Lung (tissue), 11 donors: ENCODE measurements at regions not wholly inside any gene's neighbourhood (a gene's known extent, or its start where the extent isn't known, plus 50 kb on each side); places are given as distances from the start of the nearest gene placed in this dataset.
A peak's percentile ranks its signal among the peaks of the same experiment; 100 is the strongest.

Source experiments
- ATAC-seq: fragments of 200-7000 bp; cut with Tn5 transposase; one replicate; pipeline ENCODE4 v1.9.1; 2020; ENCODE audit warnings: moderate number of reproducible peaks; ENCODE audit not compliant: insufficient read depth, low FRiP score
- DNase-seq, 3 donors: peaks; one replicate each; pipeline ENCODE4 v3.0.0-alpha.2; 2013 to 2017
- H3K27ac ChIP-seq, 2 donors: one replicate each; pipeline ENCODE4 v1.5.1; 2013; ENCODE audit warnings: mild to moderate bottlenecking in 2 of 2, moderate library complexity in 2 of 2, control low read depth in 1 of 2, inconsistent platforms in 1 of 2, low read depth in 1 of 2, low read length in 1 of 2
- H3K27me3 ChIP-seq, 3 donors: one replicate each; pipeline ENCODE4 v1.5.1; 2013; ENCODE audit warnings: low read length in 2 of 3; ENCODE audit not compliant: control insufficient read depth in 3 of 3, insufficient read depth in 3 of 3
- H3K36me3 ChIP-seq, 4 donors: one replicate each; pipeline ENCODE4 v1.5.1; 2013; ENCODE audit warnings: low read length in 4 of 4, mild to moderate bottlenecking in 1 of 4, moderate library complexity in 1 of 4; ENCODE audit not compliant: control insufficient read depth in 4 of 4, insufficient read depth in 4 of 4
- H3K4me1 ChIP-seq, 5 donors: one replicate each; pipeline ENCODE4 v1.5.1; 2013; ENCODE audit warnings: low read length in 5 of 5, mild to moderate bottlenecking in 2 of 5, moderate library complexity in 1 of 5; ENCODE audit not compliant: control insufficient read depth in 5 of 5, insufficient read depth in 5 of 5
- H3K4me3 ChIP-seq: one replicate; pipeline ENCODE4 v1.5.1; 2013; ENCODE audit warnings: mild to moderate bottlenecking, control low read depth, moderate library complexity
- H3K9ac ChIP-seq, 2 donors: one replicate each; pipeline ENCODE4 v1.5.1; 2013; ENCODE audit warnings: low read length in 2 of 2, control low read depth in 1 of 2; ENCODE audit not compliant: insufficient read depth in 1 of 2
- H3K9me3 ChIP-seq, 4 donors: one replicate each; pipeline ENCODE4 v1.5.1; 2013; ENCODE audit warnings: low read length in 3 of 4, mild to moderate bottlenecking in 1 of 4, moderate library complexity in 1 of 4; ENCODE audit not compliant: control insufficient read depth in 4 of 4, insufficient read depth in 3 of 4
- WGBS, 2 donors: extraction: QIAGEN DNeasy Blood & Tissue Kit; methylation state at CpG; one replicate each; pipeline ENCODE4 v1.1.7; 2013; 5-methylcytosine and 5-hydroxymethylcytosine counted together
- TF ChIP-seq, protein P1 (sequence below): IDR thresholded peaks from 2 replicates; pipeline ENCODE4 v1.5.1; 2012; ENCODE audit warnings: mild to moderate bottlenecking; ENCODE audit errors: control extremely low read depth, extremely low read depth
- donor health status: control.
- donor health status: control.
- donor health status: Bipolar disorder and iron deficiency.
- donor health status: healthy.
- donor health status: DM: yes; HTN: yes; CAD: no.

DNA sequence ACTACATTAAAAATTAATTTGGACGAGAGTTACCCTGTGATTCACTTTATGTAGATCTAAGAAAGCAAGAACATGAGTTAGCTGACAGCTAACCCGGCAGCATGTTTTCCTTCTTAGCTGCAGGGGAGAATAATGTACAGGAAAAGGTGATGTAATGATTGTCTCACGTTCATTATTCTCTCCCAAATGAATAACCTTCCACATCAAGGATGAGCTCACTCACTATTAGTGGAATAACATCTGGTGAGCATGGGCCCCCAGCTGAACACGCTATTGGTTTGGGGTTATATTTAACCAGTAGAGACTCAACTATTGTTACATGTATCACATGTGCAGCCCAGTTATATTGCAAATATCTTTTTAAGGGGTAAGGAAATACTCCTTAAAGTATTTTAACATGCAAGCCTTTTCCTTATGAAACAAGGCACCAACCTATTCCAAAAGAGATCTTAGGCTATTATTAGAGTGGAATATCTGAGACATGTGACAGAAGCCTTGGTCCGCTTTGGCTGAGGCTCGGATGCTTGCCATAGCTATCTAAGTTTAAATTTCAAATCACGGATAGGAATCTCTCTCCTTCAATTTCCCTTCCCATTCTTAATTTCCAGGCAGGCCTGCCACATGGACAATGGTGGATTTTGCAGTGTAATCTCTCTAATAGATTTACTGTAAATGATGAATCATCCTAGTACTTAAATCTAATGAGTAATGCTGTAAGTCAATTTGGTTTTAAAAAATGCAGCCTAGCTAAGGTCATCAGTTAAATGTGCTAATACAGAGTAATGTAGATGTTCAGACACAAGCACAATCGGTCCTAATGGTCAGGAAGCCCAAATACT, 99.0 kb upstream of the OTUD4 start:
- ATAC-seq = no peak

DNA sequence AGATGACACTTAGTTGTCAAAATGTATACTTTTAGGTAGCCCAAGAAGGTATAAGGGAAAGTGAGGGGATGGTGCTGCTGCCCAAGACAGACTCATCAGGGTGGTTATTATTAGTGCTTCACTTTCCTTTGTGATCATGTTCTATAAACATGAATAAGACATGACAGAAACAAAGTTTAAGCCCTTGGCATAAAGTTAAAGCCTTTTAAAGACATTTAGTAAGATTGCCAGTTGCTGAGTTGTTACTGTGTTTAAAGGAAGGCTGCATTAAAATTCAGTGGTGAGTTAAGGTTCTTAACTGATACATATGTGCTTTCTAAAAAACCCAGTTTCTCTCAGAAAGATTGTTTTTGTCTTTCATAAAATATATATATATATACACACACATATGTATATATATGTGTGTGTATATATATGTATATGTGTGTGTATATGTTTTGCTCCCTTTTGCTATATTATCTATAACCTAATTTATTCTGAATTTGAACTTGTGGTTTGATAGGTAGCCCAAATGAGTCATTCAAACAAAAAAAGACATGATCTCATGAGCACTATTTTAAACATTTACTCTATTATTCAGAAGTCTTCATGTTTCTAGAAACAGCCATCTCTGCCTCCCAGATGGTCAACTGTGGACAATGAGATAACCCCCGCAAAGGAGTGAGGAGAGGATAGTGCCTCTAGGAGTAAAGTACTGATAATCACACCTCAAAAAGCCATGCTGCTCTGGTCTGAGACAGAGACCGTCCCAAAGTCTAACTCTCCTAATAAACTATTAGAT, 98.1 kb upstream of the OTUD4 start:
- WGBS, 2 donors = 79 to 86% methylated on average over 2 of the region's 2 CpGs
- TF ChIP-seq, protein P1, sequence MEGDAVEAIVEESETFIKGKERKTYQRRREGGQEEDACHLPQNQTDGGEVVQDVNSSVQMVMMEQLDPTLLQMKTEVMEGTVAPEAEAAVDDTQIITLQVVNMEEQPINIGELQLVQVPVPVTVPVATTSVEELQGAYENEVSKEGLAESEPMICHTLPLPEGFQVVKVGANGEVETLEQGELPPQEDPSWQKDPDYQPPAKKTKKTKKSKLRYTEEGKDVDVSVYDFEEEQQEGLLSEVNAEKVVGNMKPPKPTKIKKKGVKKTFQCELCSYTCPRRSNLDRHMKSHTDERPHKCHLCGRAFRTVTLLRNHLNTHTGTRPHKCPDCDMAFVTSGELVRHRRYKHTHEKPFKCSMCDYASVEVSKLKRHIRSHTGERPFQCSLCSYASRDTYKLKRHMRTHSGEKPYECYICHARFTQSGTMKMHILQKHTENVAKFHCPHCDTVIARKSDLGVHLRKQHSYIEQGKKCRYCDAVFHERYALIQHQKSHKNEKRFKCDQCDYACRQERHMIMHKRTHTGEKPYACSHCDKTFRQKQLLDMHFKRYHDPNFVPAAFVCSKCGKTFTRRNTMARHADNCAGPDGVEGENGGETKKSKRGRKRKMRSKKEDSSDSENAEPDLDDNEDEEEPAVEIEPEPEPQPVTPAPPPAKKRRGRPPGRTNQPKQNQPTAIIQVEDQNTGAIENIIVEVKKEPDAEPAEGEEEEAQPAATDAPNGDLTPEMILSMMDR = no peak
- Histone ChIP-seq H3K27ac (peak overlapping the region in 1 of 2 donors; percentile 53), H3K4me1 (peaks cover 0 to 18% (median 0%) of the 10 kb centered on the region in 5 donors), H3K36me3 (no peaks in the 10 kb centered on the region), H3K4me3 (no peak overlapping the region), H3K9me3 (peaks cover 0 to 2% (median under 1%) of the 10 kb centered on the region in 4 donors), H3K27me3 (no peaks in the 10 kb centered on the region), H3K9ac (no peak overlapping the region)
- DNase-seq = no peak
- no peak for ATAC-seq

More for the DNA sequence above, 99.0 kb upstream of the OTUD4 start:
- no peaks in the 10 kb centered on the region for H3K27me3 ChIP-seq
- H3K27ac ChIP-seq = peak overlapping the region in 1 of 2 donors; percentile 53
- peaks cover 0 to 2% (median 0%) of the 10 kb centered on the region in 4 donors for H3K9me3 ChIP-seq
- peak in 2 of 3 donors; percentile 31 to 47 for DNase-seq
- H3K4me3 ChIP-seq = no peak overlapping the region
- H3K36me3 ChIP-seq = no peaks in the 10 kb centered on the region
- no peak overlapping the region for H3K9ac ChIP-seq
- WGBS, 2 donors = 57 to 74% methylated on average over 8 of the region's 8 CpGs
- H3K4me1 ChIP-seq = peaks cover 0 to 18% (median 0%) of the 10 kb centered on the region in 5 donors
- TF ChIP-seq, protein P1 = no peak

DNA sequence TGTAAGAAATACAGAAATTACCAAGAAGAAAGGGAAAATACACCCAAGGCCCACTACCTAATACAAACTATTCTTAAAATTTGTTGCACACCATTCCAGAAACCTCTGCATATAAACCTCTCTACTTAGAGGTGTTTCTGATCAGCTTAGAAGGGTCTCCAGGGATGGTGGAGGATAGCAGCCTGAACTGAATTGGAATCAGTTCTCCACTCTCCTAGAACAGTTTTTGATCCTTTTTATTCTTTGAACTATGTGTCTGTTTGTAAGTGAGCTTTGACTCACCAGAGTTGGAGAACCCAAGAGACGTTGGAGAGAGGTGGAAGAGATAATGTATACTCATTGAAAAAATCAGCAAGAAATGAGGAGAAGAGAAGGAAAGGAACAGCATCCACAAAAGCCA, 96.6 kb upstream of the OTUD4 start:
- TF ChIP-seq, protein P1 = no peak

More for the DNA sequence above, 96.6 kb upstream of the OTUD4 start:
- H3K9me3 ChIP-seq = peaks cover 0 to 4% (median under 1%) of the 10 kb centered on the region in 4 donors
- WGBS, 2 donors = 83 to 91% methylated on average over 1 of the region's 1 CpG
- no peak overlapping the region for H3K27ac ChIP-seq
- H3K4me3 ChIP-seq = no peak overlapping the region
- ATAC-seq (no peak), DNase-seq (no peak)
- H3K27me3 ChIP-seq = no peaks in the 10 kb centered on the region
- H3K36me3 ChIP-seq = no peaks in the 10 kb centered on the region
- no peak overlapping the region for H3K9ac ChIP-seq
- H3K4me1 ChIP-seq = peaks cover 0 to 16% (median 0%) of the 10 kb centered on the region in 5 donors
